ENCODE measurements at regions not wholly inside any gene's neighbourhood (a gene's known extent, or its start where the extent isn't known, plus 50 kb on each side); places are given as distances from the start of the nearest gene placed in this dataset.

- TF ChIP-seq POLR2A (IDR thresholded peaks at IDR 0.05) = no peak
- TF ChIP-seq CTCF (IDR thresholded peaks at IDR 0.05) = no peak
Measured at GRCh38 chr2:59660262-59660661, 893.2 kb downstream of the BCL11A start.
